ENCODE measurements at regions not wholly inside any gene's neighbourhood (a gene's known extent, or its start where the extent isn't known, plus 50 kb on each side); places are given as distances from the start of the nearest gene placed in this dataset.

DNA sequence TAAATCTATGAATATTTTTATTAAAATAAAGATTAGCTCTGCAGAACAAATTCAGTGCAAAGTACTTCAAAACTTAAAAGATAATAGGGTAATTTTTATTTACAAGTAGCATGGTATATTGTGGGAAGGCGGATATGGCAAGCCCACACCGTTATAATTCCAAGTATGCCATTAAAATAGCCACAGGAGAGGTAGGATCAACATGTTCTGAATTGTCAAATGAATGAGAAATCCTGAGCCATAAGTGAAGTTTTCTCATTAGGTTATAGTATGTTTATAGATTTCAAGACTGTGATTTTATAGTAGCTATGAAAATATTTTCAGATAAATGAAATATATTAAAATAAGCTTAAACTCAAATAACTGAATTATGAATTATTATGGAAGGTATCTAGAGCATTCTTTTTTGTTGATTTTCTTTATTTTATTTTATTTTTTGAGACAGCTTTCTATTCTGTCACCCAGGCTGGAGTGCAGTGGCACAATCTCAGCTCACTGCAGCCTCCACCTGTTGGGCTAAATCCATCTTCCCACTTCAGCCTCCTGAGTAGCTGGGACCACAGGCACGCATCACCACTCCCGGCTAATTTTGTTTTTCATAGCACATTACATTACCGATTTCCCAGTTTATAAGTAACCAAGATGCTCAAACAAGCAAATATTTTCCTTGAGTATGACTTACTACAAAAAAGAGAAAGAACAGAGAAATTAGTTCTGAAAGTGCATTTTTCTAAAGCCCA is 956.6 kb downstream of the GATA3 start:
- Histone ChIP-seq H3K27me3 (no peaks in the 10 kb centered on the region), H3K4me3 (no peak overlapping the region), H3K9me3 (no peaks in the 10 kb centered on the region), H3K36me3 (no peaks in the 10 kb centered on the region), H3K27ac (no peak overlapping the region), H3K4me1 (ENCODE audit: insufficient read depth) (no peaks in the 10 kb centered on the region)
- DNase-seq: no peak
- TF ChIP-seq, protein P1, sequence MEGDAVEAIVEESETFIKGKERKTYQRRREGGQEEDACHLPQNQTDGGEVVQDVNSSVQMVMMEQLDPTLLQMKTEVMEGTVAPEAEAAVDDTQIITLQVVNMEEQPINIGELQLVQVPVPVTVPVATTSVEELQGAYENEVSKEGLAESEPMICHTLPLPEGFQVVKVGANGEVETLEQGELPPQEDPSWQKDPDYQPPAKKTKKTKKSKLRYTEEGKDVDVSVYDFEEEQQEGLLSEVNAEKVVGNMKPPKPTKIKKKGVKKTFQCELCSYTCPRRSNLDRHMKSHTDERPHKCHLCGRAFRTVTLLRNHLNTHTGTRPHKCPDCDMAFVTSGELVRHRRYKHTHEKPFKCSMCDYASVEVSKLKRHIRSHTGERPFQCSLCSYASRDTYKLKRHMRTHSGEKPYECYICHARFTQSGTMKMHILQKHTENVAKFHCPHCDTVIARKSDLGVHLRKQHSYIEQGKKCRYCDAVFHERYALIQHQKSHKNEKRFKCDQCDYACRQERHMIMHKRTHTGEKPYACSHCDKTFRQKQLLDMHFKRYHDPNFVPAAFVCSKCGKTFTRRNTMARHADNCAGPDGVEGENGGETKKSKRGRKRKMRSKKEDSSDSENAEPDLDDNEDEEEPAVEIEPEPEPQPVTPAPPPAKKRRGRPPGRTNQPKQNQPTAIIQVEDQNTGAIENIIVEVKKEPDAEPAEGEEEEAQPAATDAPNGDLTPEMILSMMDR (IDR thresholded peaks at IDR 0.05): no peak
- TF ChIP-seq EP300 (IDR thresholded peaks at IDR 0.05) (no peak), POLR2A (IDR thresholded peaks at IDR 0.05) (no peak)
- intact Hi-C loops (cut with DNase I): no loop called here
- 65 to 81% (median 73%) methylated on average over 5 of the region's 5 CpGs for WGBS, 3 donors

DNA sequence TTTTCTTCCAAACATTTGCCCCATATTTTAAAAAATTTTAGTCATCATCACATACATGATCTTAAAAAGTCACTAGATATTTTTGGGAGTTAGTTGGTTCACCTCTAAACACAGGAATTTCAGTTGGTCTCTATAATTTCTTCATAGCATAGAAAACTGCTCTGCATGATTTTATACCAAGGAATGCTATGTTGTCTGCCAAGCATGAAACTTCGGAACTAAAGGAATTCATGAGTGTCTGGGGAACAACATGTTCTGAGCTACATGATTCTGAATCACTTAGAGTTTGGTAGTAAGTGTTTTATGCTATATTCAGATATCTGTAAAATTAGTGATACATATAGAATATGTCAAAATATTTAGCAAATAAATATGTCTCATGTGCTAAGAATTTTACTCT is 957.8 kb downstream of the GATA3 start:
- H3K27me3 ChIP-seq: no peaks in the 10 kb centered on the region

DNA sequence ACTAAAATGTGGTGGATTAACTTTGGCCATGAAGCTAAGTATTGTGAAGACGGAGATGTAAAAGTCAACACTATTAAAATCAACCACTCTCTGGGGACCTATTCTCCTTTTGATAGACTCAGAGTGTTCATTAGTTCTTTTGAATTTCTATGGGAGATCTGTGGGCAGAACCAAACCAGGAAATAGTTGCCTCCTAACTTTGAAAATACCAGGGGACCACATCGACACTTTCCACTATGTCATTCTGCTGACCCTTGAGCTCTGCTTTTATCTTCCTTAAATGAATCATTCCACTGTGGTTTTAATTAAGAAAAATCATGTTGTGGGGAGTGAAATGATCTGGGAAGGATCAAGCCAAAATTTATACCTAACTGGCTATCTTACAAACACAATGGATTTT is 960.5 kb downstream of the GATA3 start:
- DNase-seq: no peak
- Histone ChIP-seq H3K27ac (no peak overlapping the region), H3K4me1 (ENCODE audit: insufficient read depth) (no peaks in the 10 kb centered on the region), H3K9me3 (no peaks in the 10 kb centered on the region), H3K27me3 (no peaks in the 10 kb centered on the region), H3K4me3 (no peak overlapping the region), H3K36me3 (no peaks in the 10 kb centered on the region)
- intact Hi-C loops (cut with DNase I): no loop called here
- TF ChIP-seq, protein P1 (IDR thresholded peaks at IDR 0.05): no peak
- WGBS, 3 donors: 40 to 52% (median 46%) methylated on average over 2 of the region's 2 CpGs

More for the DNA sequence above, 957.8 kb downstream of the GATA3 start:
- DNase-seq: no peak
- Histone ChIP-seq H3K4me3 (no peak overlapping the region), H3K9me3 (no peaks in the 10 kb centered on the region), H3K4me1 (ENCODE audit: insufficient read depth) (no peaks in the 10 kb centered on the region), H3K36me3 (no peaks in the 10 kb centered on the region), H3K27ac (no peak overlapping the region)
- WGBS, 3 donors: 20 to 40% (median 35%) methylated on average over 1 of the region's 1 CpG
- no peak for TF ChIP-seq POLR2A (IDR thresholded peaks at IDR 0.05)
- TF ChIP-seq, protein P1 (IDR thresholded peaks at IDR 0.05): no peak
- TF ChIP-seq EP300 (IDR thresholded peaks at IDR 0.05): no peak
- intact Hi-C loops (cut with DNase I): no loop called here

DNA sequence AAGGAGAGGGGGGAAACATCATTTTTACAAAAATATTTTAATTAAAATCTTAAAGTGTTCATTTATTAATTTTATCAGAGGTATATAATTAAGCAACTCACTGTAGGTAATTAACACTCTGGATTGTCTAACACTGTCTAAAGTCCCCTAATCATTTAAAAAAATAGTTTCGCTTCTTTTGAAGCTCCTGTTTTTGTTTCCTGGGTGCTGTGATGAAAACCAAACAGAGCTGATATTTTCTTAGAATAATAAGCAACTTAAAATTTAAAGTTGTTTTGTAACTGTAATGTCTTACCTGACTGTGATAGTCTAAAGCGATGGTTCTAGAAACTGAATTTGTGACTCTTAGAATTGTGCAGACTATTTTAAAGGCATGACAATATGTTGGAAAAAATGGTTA is 961.0 kb downstream of the GATA3 start:
- Histone ChIP-seq H3K27ac (no peak overlapping the region), H3K9me3 (no peaks in the 10 kb centered on the region), H3K36me3 (no peaks in the 10 kb centered on the region), H3K4me3 (no peak overlapping the region), H3K4me1 (ENCODE audit: insufficient read depth) (no peaks in the 10 kb centered on the region), H3K27me3 (no peaks in the 10 kb centered on the region)
- WGBS, 3 donors: 81 to 92% (median 83%) methylated on average over 2 of the region's 2 CpGs
- intact Hi-C loops (cut with DNase I): no loop called here
- no peak for DNase-seq
- TF ChIP-seq, protein P1 (IDR thresholded peaks at IDR 0.05): no peak
- no peak for TF ChIP-seq EP300 (IDR thresholded peaks at IDR 0.05)
- TF ChIP-seq POLR2A (IDR thresholded peaks at IDR 0.05): no peak
